ENCODE measurements at regions not wholly inside any gene's neighbourhood (a gene's known extent, or its start where the extent isn't known, plus 50 kb on each side); places are given as distances from the start of the nearest gene placed in this dataset.

GRCh38 chr12:4133029-4133428, 140.5 kb upstream of the CCND2 start:
- H3K9me3 ChIP-seq, result peaks cover 0 to 11% of the 10 kb centered on the region in 2 donors
- no peak overlapping the region for H3K4me3 ChIP-seq
- no peak overlapping the region for H3K27ac ChIP-seq
- no peaks in the 10 kb centered on the region for H3K27me3 ChIP-seq
- H3K4me1 ChIP-seq, result no peaks in the 10 kb centered on the region
- DNase-seq (ENCODE audit: low spot score in 2 of 2), result no peak
- intact Hi-C loops (cut with DNase I; ENCODE audit: low total_unique reads), result no loop called here
- TF ChIP-seq CTCF (IDR thresholded peaks at IDR 0.05) (no peak), POLR2AphosphoS5 (IDR thresholded peaks at IDR 0.05) (no peak), POLR2A (IDR thresholded peaks at IDR 0.05) (no peak)
- H3K36me3 ChIP-seq, result no peaks in the 10 kb centered on the region

GRCh38 chr12:4121506-4122020, 152.0 kb upstream of the CCND2 start:
- Histone ChIP-seq H3K27me3 (no peaks in the 10 kb centered on the region), H3K27ac (no peak overlapping the region), H3K36me3 (no peaks in the 10 kb centered on the region), H3K4me1 (peaks cover 0 to 6% of the 10 kb centered on the region in 2 donors), H3K9me3 (no peaks in the 10 kb centered on the region), H3K4me3 (no peak overlapping the region)
- intact Hi-C loops (cut with DNase I; ENCODE audit: low total_unique reads), result no loop called here
- TF ChIP-seq POLR2A (IDR thresholded peaks at IDR 0.05) (no peak), CTCF (IDR thresholded peaks at IDR 0.05) (no peak), POLR2AphosphoS5 (IDR thresholded peaks at IDR 0.05) (no peak)
- DNase-seq (ENCODE audit: low spot score in 2 of 2), result no peak

DNA sequence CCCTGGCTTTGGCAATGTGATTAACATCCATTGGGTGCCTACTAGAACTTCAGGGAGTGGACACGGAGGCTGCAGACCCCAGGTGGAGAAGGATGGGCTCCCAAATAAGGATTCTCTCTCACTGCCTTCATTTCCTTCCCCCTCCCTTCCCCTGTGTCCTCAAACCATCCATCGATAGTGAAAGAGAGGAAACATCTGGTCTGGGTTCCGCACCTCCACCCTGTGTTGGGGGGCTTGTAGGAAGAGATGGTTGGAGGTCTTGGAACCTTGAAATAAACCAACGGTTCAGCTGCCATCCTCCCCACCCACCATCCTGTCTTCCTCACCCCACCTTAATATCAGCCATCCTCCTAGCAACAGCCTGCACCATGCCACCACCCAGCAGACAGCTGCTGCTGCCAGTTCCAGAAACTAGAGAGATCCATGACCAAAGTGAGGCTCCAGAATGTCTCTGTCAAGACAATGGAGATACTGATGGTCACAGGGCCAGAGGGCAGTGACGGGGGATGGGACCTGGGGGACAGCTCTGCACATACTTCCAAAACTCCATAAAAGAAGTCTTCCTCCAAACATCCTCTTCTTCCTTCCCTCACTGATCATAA, 153.1 kb upstream of the CCND2 start:
- H3K9me3 ChIP-seq, result no peaks in the 10 kb centered on the region

GRCh38 chr12:4119157-4119761, 154.3 kb upstream of the CCND2 start:
- intact Hi-C loops (cut with DNase I; ENCODE audit: low total_unique reads), result no loop called here
- Histone ChIP-seq H3K36me3 (no peaks in the 10 kb centered on the region), H3K4me3 (no peak overlapping the region), H3K4me1 (peaks cover 0 to 6% of the 10 kb centered on the region in 2 donors), H3K9me3 (no peaks in the 10 kb centered on the region), H3K27me3 (no peaks in the 10 kb centered on the region), H3K27ac (no peak overlapping the region)
- no peak for TF ChIP-seq CTCF (IDR thresholded peaks at IDR 0.05)
- no peak for TF ChIP-seq POLR2AphosphoS5 (IDR thresholded peaks at IDR 0.05)
- no peak for TF ChIP-seq POLR2A (IDR thresholded peaks at IDR 0.05)
- DNase-seq (ENCODE audit: low spot score in 2 of 2), result no peak

More for the DNA sequence above, 153.1 kb upstream of the CCND2 start:
- no peaks in the 10 kb centered on the region for H3K36me3 ChIP-seq
- no peak overlapping the region for H3K4me3 ChIP-seq
- TF ChIP-seq POLR2AphosphoS5 (IDR thresholded peaks at IDR 0.05), result no peak
- no peak for TF ChIP-seq POLR2A (IDR thresholded peaks at IDR 0.05)
- TF ChIP-seq CTCF (IDR thresholded peaks at IDR 0.05), result no peak
- no peak for DNase-seq (ENCODE audit: low spot score in 2 of 2)
- H3K27ac ChIP-seq, result no peak overlapping the region
- intact Hi-C loops (cut with DNase I; ENCODE audit: low total_unique reads), result no loop called here
- H3K4me1 ChIP-seq, result peaks cover 0 to 6% of the 10 kb centered on the region in 2 donors
- H3K27me3 ChIP-seq, result no peaks in the 10 kb centered on the region

- no peak for DNase-seq (ENCODE audit: low spot score in 2 of 2)
- intact Hi-C loops (cut with DNase I; ENCODE audit: low total_unique reads), result no loop called here
- TF ChIP-seq POLR2AphosphoS5 (IDR thresholded peaks at IDR 0.05), result no peak
- no peak for TF ChIP-seq CTCF (IDR thresholded peaks at IDR 0.05)
- TF ChIP-seq POLR2A (IDR thresholded peaks at IDR 0.05), result no peak
- no peaks in the 10 kb centered on the region for H3K36me3 ChIP-seq
- no peaks in the 10 kb centered on the region for H3K27me3 ChIP-seq
- no peak overlapping the region for H3K27ac ChIP-seq
- H3K9me3 ChIP-seq, result no peaks in the 10 kb centered on the region
- H3K4me3 ChIP-seq, result no peak overlapping the region
- H3K4me1 ChIP-seq, result peaks cover 0 to 6% of the 10 kb centered on the region in 2 donors
Observed at GRCh38 chr12:4118601-4119156, 154.9 kb upstream of the CCND2 start.

Data from breast epithelium (tissue), 4 donors.